ENCODE measurements at regions not wholly inside any gene's neighbourhood (a gene's known extent, or its start where the extent isn't known, plus 50 kb on each side); places are given as distances from the start of the nearest gene placed in this dataset.
"Not testable (repeated sequence)": the region's sequence is repeated elsewhere in the genome, so short reads cannot be mapped to it uniquely, and the experiment has no call there.

- FAIRE-seq (no peak), DNase-seq (ENCODE audit: low read depth, low spot score) (no peak)
- intact Hi-C loops (cut with micrococcal nuclease) = no loop called here
- no TSS peak for BruUV-seq (replicated peaks)
- Histone ChIP-seq H3K27ac (ENCODE audit: insufficient read depth, low read depth, low read length) (no peak overlapping the region), H3K27me3 (ENCODE audit: control insufficient read depth in 2 of 2, insufficient read depth in 2 of 2, low read length in 2 of 2) (no peaks in the 10 kb centered on the region), H3K79me2 (ENCODE audit: control insufficient read depth, insufficient read depth, low read length) (no peaks in the 10 kb centered on the region), H4K20me1 (replicated peaks; ENCODE audit: control insufficient read depth, extremely low read depth, insufficient read depth, low read length) (no peaks in the 10 kb centered on the region), H3K4me2 (ENCODE audit: insufficient read depth, low read length) (no peak overlapping the region), H3K9me3 (replicated peaks; ENCODE audit: control insufficient read depth, insufficient read depth, low read length) (peaks cover 2% of the 10 kb centered on the region), H3K9me1 (replicated peaks; ENCODE audit: control insufficient read depth, extremely low read depth, insufficient read depth, low read length) (no peaks in the 10 kb centered on the region), H3K4me1 (ENCODE audit: control insufficient read depth, extremely low read depth, insufficient read depth, low read length) (no peaks in the 10 kb centered on the region), H3K4me3 (replicated peaks in 1 of 3; ENCODE audit: insufficient read depth in 1 of 3, low read depth in 1 of 3, low read length in 3 of 3) (no peak overlapping the region), H3K36me3 (ENCODE audit: control insufficient read depth in 2 of 2, extremely low read depth in 1 of 2, insufficient read depth in 2 of 2, low read length in 2 of 2) (no peaks in the 10 kb centered on the region), H3K9ac (replicated peaks; ENCODE audit: extremely low read depth, insufficient read depth, low read length) (no peak overlapping the region), H2AFZ (ENCODE audit: low read depth, low read length) (no peak overlapping the region)
- ChIA-PET CTCF (no interaction called here), POLR2A (no interaction called here)
- TF ChIP-seq MAX (IDR thresholded peaks at IDR 0.05; ENCODE audit: insufficient read depth, insufficient read length) (no peak), POLR2AphosphoS5 (IDR thresholded peaks at IDR 0.05; ENCODE audit: insufficient read depth, low read depth, low read length) (no peak), FOS (IDR thresholded peaks at IDR 0.05; ENCODE audit: borderline replicate concordance, insufficient read depth, low read length) (no peak), POLR2A (IDR thresholded peaks at IDR 0.05; ENCODE audit: low read depth, low read length) (no peak), GATA2 (IDR thresholded peaks at IDR 0.05; ENCODE audit: insufficient read depth, insufficient read length, low read depth, low read length) (no peak)
- dilution Hi-C loops (cut with MboI; ENCODE audit: extremely low pct_ligation_motif_present, low sequenced_read_pairs) = no loop called here
Measured at GRCh38 chr14:43085819-43086218, 1421.3 kb downstream of the FSCB start.

GRCh38 chr14:43067372-43067771 lies 1439.7 kb downstream of the FSCB start:
- H2AFZ ChIP-seq (ENCODE audit: low read depth, low read length); H3K36me3 ChIP-seq (ENCODE audit: control insufficient read depth in 2 of 2, extremely low read depth in 1 of 2, insufficient read depth in 2 of 2, low read length in 2 of 2); FAIRE-seq; POLR2A ChIA-PET; H3K9me1 ChIP-seq (replicated peaks; ENCODE audit: control insufficient read depth, extremely low read depth, insufficient read depth, low read length); intact Hi-C loops (cut with micrococcal nuclease); H4K20me1 ChIP-seq (replicated peaks; ENCODE audit: control insufficient read depth, extremely low read depth, insufficient read depth, low read length); H3K27me3 ChIP-seq (ENCODE audit: control insufficient read depth in 2 of 2, insufficient read depth in 2 of 2, low read length in 2 of 2); H3K27ac ChIP-seq (ENCODE audit: insufficient read depth, low read depth, low read length); dilution Hi-C loops (cut with MboI; ENCODE audit: extremely low pct_ligation_motif_present, low sequenced_read_pairs); BruUV-seq (replicated peaks); DNase-seq (ENCODE audit: low read depth, low spot score); H3K4me3 ChIP-seq (replicated peaks in 1 of 3; ENCODE audit: insufficient read depth in 1 of 3, low read depth in 1 of 3, low read length in 3 of 3); H3K79me2 ChIP-seq (ENCODE audit: control insufficient read depth, insufficient read depth, low read length); H3K4me2 ChIP-seq (ENCODE audit: insufficient read depth, low read length); H3K4me1 ChIP-seq (ENCODE audit: control insufficient read depth, extremely low read depth, insufficient read depth, low read length); H3K9me3 ChIP-seq (replicated peaks; ENCODE audit: control insufficient read depth, insufficient read depth, low read length); CTCF ChIA-PET; H3K9ac ChIP-seq (replicated peaks; ENCODE audit: extremely low read depth, insufficient read depth, low read length): not testable (repeated sequence)

All from endothelial cell of umbilical vein (primary cell).